Left renal cortex interstitium (tissue), 4 donors: ENCODE measurements at regions not wholly inside any gene's neighbourhood (a gene's known extent, or its start where the extent isn't known, plus 50 kb on each side); places are given as distances from the start of the nearest gene placed in this dataset.

Source experiments
- DNase-seq, 4 donors: peaks; one replicate each; pipeline ENCODE4 v3.0.0-alpha.2; 2013; ENCODE audit warnings: low read depth in 4 of 4, low spot score in 2 of 4, missing footprints in 1 of 4

GRCh38 chr2:79368116-79368630, 144.7 kb upstream of the CTNNA2 start:
- no peak for DNase-seq

- no peak for DNase-seq
Observed at GRCh38 chr2:79359419-79359818, 153.4 kb upstream of the CTNNA2 start.

GRCh38 chr2:79355569-79355968, 157.3 kb upstream of the CTNNA2 start:
- no peak for DNase-seq

GRCh38 chr2:79327460-79327859, 167.9 kb upstream of the REG3A start:
- DNase-seq: no peak

GRCh38 chr2:79320871-79321270, 161.3 kb upstream of the REG3A start:
- no peak for DNase-seq

- no peak for DNase-seq
Observed at GRCh38 chr2:79294994-79295393, 135.4 kb upstream of the REG3A start.

GRCh38 chr2:79292958-79293315, 133.4 kb upstream of the REG3A start:
- no peak for DNase-seq

- DNase-seq: no peak
Observed at GRCh38 chr2:79292239-79292957, 132.8 kb upstream of the REG3A start.

GRCh38 chr2:79275863-79276262, 116.3 kb upstream of the REG3A start:
- DNase-seq: no peak

- no peak for DNase-seq
Observed at GRCh38 chr2:79275197-79275596, 115.6 kb upstream of the REG3A start.

- DNase-seq: no peak
Observed at GRCh38 chr2:79272616-79273015, 113.1 kb upstream of the REG3A start.

GRCh38 chr2:79271456-79271855, 111.9 kb upstream of the REG3A start:
- DNase-seq: no peak

- no peak for DNase-seq
Observed at GRCh38 chr2:79260848-79261247, 101.3 kb upstream of the REG3A start.

GRCh38 chr2:79259959-79260358, 100.4 kb upstream of the REG3A start:
- DNase-seq: no peak

GRCh38 chr2:79259296-79259695, 99.7 kb upstream of the REG3A start:
- DNase-seq: no peak

GRCh38 chr2:79253243-79253774, 93.8 kb upstream of the REG3A start:
- DNase-seq: no peak

- DNase-seq: no peak
Observed at GRCh38 chr2:79250656-79251055, 91.1 kb upstream of the REG3A start.

- DNase-seq: no peak
Observed at GRCh38 chr2:79248776-79249175, 89.2 kb upstream of the REG3A start.

- no peak for DNase-seq
Observed at GRCh38 chr2:79235135-79235534, 75.6 kb upstream of the REG3A start.

GRCh38 chr2:79223539-79223938, 64.0 kb upstream of the REG3A start:
- DNase-seq: no peak

GRCh38 chr2:79219383-79219988, 59.9 kb upstream of the REG3A start:
- DNase-seq: peak in 1 of 4 donors; percentile 7

GRCh38 chr2:79210274-79210917, 50.8 kb upstream of the REG3A start:
- DNase-seq: no peak
